GM18508 (cell line): ENCODE measurements at regions not wholly inside any gene's neighbourhood (a gene's known extent, or its start where the extent isn't known, plus 50 kb on each side); places are given as distances from the start of the nearest gene placed in this dataset.
"Not testable (repeated sequence)": the region's sequence is repeated elsewhere in the genome, so short reads cannot be mapped to it uniquely, and the experiment has no call there.

Source experiments
- ATAC-seq: cut with Tn5 transposase; IDR thresholded peaks from one replicate; pipeline ENCODE4 v1.9.1; 2021; ENCODE audit warnings: moderate number of reproducible peaks; ENCODE audit not compliant: insufficient read depth, unreplicated experiment

- ATAC-seq, result no peak
Measured at GRCh38 chr21:28127175-28127785, 865.4 kb downstream of the LTN1 start.

DNA sequence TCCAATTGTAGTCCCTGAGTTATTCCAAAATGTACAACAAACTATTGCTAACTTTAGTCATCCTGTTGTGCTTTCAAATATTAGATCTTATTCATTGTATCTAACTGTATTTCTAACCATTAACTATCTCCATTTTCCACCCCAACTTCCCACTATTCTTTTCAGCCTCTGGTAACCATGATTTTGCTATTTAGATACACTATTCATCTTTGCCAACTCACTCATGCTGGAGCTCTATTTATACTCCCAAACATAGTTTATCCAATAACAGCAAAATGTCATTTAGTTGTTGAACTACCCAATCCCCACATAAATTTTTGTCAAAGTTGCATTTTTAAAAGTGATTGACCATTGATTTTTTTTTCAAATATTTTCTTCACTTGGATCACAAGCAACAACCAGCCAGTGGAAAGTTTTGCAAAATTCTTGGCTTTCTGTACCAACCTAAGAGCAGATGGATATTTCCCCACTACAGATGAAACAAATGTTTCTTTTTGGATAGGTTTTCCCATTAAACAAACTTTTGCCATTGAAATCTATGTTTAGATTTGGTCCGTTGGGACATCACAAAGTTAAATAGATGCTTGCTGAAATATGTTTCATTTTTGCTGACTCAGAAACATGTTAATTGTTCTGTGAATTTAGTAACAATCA, 866.0 kb downstream of the LTN1 start:
- ATAC-seq, result no peak

DNA sequence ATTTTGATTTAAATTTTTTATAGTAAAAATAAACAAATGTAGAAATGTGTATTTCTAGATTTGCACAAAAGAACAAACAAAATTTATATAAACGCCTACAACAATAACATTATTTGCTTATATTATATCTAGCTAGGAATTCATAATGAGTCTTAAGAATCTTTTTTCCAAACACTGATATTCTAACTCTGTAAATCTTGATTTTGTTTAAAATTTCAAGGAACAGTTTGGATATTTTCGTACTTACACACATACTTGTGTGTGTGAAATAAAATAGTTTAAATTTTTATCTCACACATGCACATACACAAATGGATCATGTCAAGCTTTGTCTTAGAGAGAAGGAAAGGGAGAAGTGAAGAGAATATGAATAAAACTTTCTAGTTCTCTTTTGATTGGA, 868.1 kb downstream of the LTN1 start:
- no peak for ATAC-seq

DNA sequence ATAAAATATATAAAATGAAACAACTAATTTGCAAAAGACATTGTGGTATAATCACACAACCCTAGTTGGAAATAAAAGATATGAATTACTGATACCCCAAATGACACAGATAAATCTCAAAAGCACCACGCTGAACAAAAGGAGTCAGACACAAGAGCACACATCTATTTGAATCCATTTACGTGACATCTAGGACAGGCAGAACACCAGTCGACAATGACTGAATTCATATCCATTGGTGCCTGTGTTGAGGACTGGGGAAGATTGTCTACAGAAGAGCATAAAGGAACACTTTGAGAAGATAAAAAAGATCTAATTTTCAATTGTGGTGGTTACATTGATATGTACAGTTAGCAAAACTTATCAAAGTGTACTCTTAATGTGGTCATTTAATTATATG, 874.1 kb downstream of the LTN1 start:
- ATAC-seq, result no peak

DNA sequence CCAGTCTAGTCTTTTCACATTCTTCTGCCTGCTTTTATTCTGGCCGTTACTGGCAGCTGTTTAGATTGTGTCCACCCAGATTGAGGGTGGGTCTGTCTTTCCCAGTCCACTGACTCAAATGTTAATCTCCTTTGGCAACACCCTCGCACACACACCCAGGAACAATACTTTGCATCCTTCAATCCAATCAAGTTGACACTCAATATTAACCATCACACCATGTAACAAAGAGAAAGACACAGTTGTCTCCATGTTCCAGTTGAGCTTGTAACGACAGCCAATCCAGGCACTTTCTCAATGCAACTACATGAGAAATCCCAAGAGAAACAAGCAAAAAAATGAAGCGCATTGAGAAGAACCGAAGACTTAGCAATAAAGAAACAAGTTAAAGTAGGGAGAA, 877.7 kb downstream of the LTN1 start:
- not testable (repeated sequence) for ATAC-seq

GRCh38 chr21:28113718-28114117, 879.0 kb downstream of the LTN1 start:
- ATAC-seq, result no peak

DNA sequence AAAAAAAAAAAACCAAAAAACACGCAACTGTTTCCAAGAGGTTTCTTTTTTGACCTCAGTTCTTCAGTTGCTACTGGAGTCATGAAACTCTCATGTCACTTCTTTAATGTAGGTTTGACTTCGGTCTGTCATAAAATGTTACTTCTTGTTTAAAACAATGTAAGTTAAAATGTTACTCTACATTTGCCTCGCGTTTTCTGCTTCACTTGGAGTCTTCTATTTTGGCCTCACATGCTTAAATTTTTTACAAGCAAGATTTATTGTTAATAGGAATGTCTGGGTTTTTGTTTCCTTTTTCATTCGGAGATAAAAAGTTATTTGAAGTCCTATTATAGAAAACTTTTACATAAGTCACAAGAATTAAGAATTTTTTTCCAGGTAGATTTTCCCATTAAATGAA, 880.2 kb downstream of the LTN1 start:
- ATAC-seq, result no peak

GRCh38 chr21:28111151-28111619, 881.5 kb downstream of the LTN1 start:
- ATAC-seq, result no peak

DNA sequence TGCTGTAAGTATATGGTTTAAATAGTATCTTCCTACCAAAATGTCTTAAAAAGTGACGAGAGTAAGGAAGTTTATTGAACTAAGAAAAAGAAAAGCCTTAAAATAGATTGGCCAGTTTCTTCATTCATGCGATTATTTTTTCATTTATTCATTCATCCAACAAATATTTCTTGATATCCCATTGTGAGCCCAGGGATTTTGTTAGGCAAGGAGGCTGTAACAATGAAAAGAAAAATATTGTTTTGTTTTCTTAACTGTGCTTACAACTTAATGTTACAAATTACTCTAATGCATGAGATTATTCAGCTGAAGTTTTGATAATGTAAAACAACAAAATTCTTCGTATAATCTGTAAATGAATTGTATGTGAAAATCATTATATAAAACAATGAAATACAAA, 882.0 kb downstream of the LTN1 start:
- no peak for ATAC-seq

DNA sequence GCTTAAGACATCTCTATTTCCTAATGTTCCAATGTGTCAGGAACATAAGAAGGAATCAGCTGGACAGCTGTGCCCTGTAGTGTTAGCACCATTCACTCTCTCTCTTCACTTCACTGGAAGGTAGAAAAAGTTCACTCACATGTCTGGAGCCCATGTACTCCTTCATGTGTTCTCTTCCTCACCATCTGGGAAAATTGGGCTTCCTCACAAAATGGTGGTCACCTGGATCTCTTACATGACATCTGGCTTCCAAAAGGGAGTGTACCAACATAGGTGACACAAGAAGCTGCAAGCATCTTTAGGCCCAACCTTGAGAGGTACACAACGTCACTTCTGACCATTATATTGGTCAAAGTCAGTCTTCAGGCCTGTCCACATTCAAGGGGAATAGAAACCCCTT, 882.6 kb downstream of the LTN1 start:
- ATAC-seq, result no peak

GRCh38 chr21:28106370-28106890, 886.2 kb downstream of the LTN1 start:
- no peak for ATAC-seq

DNA sequence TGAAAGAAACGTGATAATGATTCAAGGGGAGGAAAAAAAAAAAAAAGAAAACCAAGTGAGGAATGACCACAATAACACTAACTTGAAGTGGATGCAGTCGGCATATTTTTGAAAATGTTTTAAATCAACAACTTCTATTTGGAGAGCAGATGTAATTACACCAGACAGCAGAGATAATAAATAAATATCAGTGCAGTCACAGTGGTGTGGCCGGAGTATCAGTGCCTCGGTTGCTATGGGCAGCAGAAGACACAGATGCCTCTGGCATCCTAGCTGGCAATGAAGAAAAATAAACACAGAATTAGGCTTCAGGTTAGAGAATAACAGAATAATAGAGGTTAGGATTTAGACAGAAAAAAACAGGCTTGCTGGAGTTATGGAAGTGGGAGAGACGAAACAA, 888.3 kb downstream of the LTN1 start:
- ATAC-seq, result no peak

DNA sequence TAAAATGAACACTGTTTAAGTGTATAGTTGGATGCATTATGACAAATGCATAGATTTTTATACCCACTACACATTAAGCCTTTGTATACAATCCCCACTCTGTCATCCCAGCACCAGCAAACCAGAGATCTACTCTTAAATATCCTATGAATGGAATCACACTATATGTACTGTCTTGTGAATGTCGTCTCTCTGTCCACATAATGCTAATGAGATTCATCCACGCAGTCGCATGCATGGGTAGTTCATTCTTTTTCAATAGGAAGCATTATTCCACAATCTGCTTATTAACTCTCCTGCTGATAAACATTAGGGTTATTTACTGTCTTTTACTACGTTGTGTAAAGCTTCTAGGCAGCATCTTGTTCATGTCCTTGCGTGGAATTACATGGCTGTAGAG, 892.3 kb downstream of the LTN1 start:
- ATAC-seq, result no peak

- no peak for ATAC-seq
Measured at GRCh38 chr21:28099001-28099705, 893.5 kb downstream of the LTN1 start.

- no peak for ATAC-seq
Measured at GRCh38 chr21:28091466-28091865, 901.2 kb downstream of the LTN1 start.

DNA sequence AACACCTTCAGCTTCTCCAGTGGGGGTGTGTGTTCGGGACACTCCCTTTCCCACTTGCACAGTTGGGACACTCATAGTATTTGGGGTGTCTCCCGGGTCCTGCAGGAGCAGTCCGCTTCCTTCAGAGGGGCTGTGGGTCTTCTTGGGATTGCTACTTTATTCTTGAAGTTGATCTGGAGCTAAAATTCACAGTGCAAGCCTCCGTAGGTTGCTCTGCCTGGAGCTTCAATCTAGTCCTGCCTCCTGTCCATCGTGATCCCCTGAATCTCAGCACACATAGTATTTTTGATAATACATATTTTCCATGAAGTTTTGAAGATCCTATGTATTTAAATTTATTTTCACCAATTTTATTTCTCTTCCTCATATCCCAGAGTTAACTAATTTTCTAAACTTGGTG, 902.1 kb downstream of the LTN1 start:
- ATAC-seq, result no peak

GRCh38 chr21:28089599-28090441, 902.9 kb downstream of the LTN1 start:
- no peak for ATAC-seq

DNA sequence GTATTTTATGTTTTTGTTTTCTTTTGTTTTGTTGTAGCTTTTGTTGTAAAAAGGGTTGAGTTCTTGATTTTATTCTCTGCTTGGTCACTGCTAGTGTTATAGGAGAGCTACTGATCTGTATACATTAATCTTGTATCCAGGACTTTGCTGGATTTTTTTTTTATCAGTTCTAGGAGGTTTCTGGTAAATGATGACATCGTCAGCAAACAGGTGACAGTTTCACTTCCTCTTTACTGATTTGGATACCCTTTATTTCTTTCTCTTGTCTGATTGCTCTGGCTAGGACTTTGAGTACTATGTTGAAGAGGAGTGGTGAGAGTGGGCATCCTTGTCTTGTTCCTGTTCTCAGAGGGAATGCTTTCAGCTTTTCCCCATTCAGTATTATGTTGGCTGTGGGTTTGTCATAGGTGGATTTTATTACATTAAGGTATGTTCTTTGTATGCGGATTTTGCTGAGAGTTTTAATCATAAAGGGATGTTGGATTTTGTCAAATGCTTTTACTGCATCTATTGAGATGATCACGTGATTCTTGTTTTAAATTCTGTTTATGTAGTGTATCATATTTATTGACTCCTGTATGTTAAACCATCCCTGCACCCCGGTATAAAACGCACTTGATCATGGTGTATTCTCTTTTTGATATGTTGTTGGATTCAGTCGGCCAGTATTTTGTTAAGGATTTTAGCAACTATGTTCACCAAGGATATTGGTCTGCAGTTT, 905.7 kb downstream of the LTN1 start:
- no peak for ATAC-seq

DNA sequence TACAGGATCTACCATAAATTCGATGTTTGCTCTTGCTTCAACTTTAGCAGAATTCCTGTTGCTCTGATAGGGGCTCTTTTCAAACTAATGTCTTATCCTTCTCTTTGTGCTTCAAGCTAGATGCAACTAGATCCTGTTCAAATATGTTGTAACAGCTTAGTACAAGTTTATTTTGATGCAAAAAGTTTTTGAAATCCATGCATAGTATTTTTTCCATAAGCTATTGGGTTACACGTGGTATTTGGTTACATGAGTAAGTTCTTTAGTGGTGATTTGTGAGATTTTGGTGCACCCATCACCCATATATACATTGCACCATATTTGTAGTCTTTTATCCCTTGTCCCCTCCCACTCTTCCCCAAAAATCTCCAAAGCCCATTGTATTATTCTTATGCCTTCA, 907.7 kb downstream of the LTN1 start:
- ATAC-seq, result no peak

- ATAC-seq, result no peak
Measured at GRCh38 chr21:28083350-28083749, 909.3 kb downstream of the LTN1 start.
